HL-60 (cell line): ENCODE measurements at regions not wholly inside any gene's neighbourhood (a gene's known extent, or its start where the extent isn't known, plus 50 kb on each side); places are given as distances from the start of the nearest gene placed in this dataset.

Source experiments
- DNase-seq, 2 experiments: peaks; one replicate each; pipeline ENCODE4 v3.0.0-alpha.2; 2010 to 2020; ENCODE audit warnings: low read depth in 1 of 2, low spot score in 1 of 2
- H3K27ac ChIP-seq: fragments of 250-450 bp; sonication (Bioruptor Pico); replicated peaks from 2 replicates; pipeline ENCODE4 v1.5.1; 2020; ENCODE audit warnings: mild to moderate bottlenecking, moderate library complexity
- H3K27me3 ChIP-seq: fragments of 250-450 bp; sonication (Bioruptor Pico); 2 replicates; pipeline ENCODE4 v1.5.1; 2021; ENCODE audit warnings: mild to moderate bottlenecking, moderate library complexity; ENCODE audit not compliant: insufficient read depth, poor library complexity, severe bottlenecking
- H3K4me3 ChIP-seq: replicated peaks from 2 replicates; pipeline ENCODE4 v1.5.1; 2011; ENCODE audit warnings: mild to moderate bottlenecking, control low read depth, low read length; ENCODE audit not compliant: insufficient read depth
- CTCF ChIP-seq: IDR thresholded peaks from one replicate; pipeline ENCODE4 v1.5.1; 2011; ENCODE audit warnings: low read length, control low read depth, inconsistent platforms; ENCODE audit not compliant: insufficient read depth
- GABPA ChIP-seq: IDR thresholded peaks from 2 replicates; pipeline ENCODE4 v1.6.1; 2012; ENCODE audit warnings: low read depth
- POLR2AphosphoS5 ChIP-seq: IDR thresholded peaks from 2 replicates; pipeline ENCODE4 v1.6.1; 2012; ENCODE audit warnings: low read depth
- SPI1 ChIP-seq: IDR thresholded peaks from 2 replicates; pipeline ENCODE4 v1.6.1; 2012; ENCODE audit warnings: low read depth, mild to moderate bottlenecking, borderline replicate concordance
- TF ChIP-seq, protein P1 (sequence below): IDR thresholded peaks from 2 replicates; pipeline ENCODE4 v1.6.1; 2012; ENCODE audit warnings: low read depth; ENCODE audit not compliant: insufficient replicate concordance

DNA sequence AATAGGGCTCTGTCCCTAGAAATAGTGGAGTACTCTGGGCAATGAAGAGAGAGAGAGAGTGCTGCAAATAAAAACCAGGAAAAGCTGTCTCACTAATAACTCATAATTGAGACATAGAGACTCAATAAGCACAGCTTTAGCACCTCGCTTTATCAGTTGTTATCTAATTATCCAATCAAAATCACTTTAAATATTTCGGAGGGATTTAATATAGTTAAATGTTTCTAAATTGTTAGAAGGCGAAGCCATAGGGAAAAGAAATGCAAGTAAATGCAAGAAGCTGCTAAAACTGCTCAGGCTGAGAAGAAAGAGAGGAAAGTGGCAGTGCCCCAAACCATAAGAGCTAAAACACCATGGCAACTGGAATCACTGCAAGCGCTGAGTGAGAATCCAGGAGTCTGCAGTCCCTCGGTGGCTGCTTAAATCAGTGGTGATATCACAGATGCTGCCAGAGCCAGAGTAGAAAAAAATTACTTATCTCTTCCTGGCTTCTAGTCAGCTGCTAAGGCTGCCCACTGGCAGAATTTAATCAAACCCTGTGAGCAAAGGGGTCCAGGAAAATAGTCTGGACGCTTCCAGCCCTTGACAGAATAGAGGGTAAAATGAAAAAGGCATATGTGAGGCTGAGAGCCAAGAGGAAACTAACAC is 150.4 kb upstream of the CHRM2 start:
- DNase-seq = no peak
- no peak overlapping the region for H3K4me3 ChIP-seq
- no peak for TF ChIP-seq CTCF
- TF ChIP-seq, protein P1, sequence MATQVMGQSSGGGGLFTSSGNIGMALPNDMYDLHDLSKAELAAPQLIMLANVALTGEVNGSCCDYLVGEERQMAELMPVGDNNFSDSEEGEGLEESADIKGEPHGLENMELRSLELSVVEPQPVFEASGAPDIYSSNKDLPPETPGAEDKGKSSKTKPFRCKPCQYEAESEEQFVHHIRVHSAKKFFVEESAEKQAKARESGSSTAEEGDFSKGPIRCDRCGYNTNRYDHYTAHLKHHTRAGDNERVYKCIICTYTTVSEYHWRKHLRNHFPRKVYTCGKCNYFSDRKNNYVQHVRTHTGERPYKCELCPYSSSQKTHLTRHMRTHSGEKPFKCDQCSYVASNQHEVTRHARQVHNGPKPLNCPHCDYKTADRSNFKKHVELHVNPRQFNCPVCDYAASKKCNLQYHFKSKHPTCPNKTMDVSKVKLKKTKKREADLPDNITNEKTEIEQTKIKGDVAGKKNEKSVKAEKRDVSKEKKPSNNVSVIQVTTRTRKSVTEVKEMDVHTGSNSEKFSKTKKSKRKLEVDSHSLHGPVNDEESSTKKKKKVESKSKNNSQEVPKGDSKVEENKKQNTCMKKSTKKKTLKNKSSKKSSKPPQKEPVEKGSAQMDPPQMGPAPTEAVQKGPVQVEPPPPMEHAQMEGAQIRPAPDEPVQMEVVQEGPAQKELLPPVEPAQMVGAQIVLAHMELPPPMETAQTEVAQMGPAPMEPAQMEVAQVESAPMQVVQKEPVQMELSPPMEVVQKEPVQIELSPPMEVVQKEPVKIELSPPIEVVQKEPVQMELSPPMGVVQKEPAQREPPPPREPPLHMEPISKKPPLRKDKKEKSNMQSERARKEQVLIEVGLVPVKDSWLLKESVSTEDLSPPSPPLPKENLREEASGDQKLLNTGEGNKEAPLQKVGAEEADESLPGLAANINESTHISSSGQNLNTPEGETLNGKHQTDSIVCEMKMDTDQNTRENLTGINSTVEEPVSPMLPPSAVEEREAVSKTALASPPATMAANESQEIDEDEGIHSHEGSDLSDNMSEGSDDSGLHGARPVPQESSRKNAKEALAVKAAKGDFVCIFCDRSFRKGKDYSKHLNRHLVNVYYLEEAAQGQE = no peak
- no peak for TF ChIP-seq SPI1
- no peak for TF ChIP-seq POLR2AphosphoS5
- no peak for TF ChIP-seq GABPA
- H3K27ac ChIP-seq = no peak overlapping the region
- H3K27me3 ChIP-seq = no peaks in the 10 kb centered on the region

DNA sequence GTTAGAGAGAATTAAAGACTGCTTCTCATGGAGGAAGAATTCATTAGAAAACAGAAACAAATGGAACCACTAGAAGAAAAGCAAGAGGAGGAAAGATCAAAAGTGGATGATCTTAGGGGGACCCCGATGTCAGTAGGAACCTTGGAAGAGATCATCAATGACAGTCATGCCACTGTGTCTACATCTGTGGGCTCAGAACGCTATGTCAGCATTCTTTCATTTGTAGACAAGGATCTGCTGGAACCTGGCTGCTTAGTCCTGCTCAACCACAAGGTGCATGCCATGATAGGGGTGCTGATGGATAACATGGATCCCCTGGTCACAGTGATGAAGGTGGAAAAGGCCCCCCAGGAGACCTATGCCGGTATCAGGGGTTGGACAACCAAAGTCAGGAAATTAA is 154.4 kb upstream of the CHRM2 start:
- Histone ChIP-seq H3K27ac (no peak overlapping the region), H3K27me3 (no peaks in the 10 kb centered on the region), H3K4me3 (no peak overlapping the region)
- no peak for DNase-seq
- TF ChIP-seq, protein P1 = no peak
- TF ChIP-seq POLR2AphosphoS5 (no peak), GABPA (no peak), CTCF (no peak), SPI1 (no peak)

- Histone ChIP-seq H3K4me3 (no peak overlapping the region), H3K27ac (no peak overlapping the region), H3K27me3 (no peaks in the 10 kb centered on the region)
- TF ChIP-seq POLR2AphosphoS5 = no peak
- no peak for TF ChIP-seq CTCF
- TF ChIP-seq, protein P1 = no peak
- TF ChIP-seq SPI1 = no peak
- TF ChIP-seq GABPA = no peak
- no peak for DNase-seq
These were observed 157.7 kb upstream of the CHRM2 start for GRCh38 chr7:136710751-136711150.
